ENCODE measurements at regions not wholly inside any gene's neighbourhood (a gene's known extent, or its start where the extent isn't known, plus 50 kb on each side); places are given as distances from the start of the nearest gene placed in this dataset.

- no peak overlapping the region for H3K4me2 ChIP-seq (ENCODE audit: low read length)
- no peaks in the 10 kb centered on the region for H3K79me2 ChIP-seq (ENCODE audit: low read length)
- no peak overlapping the region for H3K9ac ChIP-seq (ENCODE audit: low read length)
- H2AFZ ChIP-seq (ENCODE audit: low read depth, low read length) = no peak overlapping the region
- TF ChIP-seq EZH2phosphoT487 (IDR thresholded peaks at IDR 0.05; ENCODE audit: low read depth) (no peak), CTCF (IDR thresholded peaks at IDR 0.05; ENCODE audit: low read depth, low read length) (no peak)
- no peak overlapping the region for H3K27ac ChIP-seq (ENCODE audit: low read length)
- no peak overlapping the region for H3K4me3 ChIP-seq (ENCODE audit: low read length)
- H3K36me3 ChIP-seq (replicated peaks; ENCODE audit: low read depth, low read length) = no peaks in the 10 kb centered on the region
- H3K4me1 ChIP-seq (ENCODE audit: low read length) = peaks cover 23% of the 10 kb centered on the region
- H3K27me3 ChIP-seq (ENCODE audit: low read depth, low read length) = no peaks in the 10 kb centered on the region
- H3K9me3 ChIP-seq (ENCODE audit: insufficient read depth, low read length) = no peaks in the 10 kb centered on the region
- H4K20me1 ChIP-seq (ENCODE audit: insufficient read depth, low read length) = no peaks in the 10 kb centered on the region
Measured at GRCh38 chr1:214927796-214928195, 154.7 kb upstream of the KCNK2 start.

GRCh38 chr1:214928574-214928973 lies 154.0 kb upstream of the KCNK2 start:
- Histone ChIP-seq H3K36me3 (replicated peaks; ENCODE audit: low read depth, low read length) (no peaks in the 10 kb centered on the region), H3K9me3 (ENCODE audit: insufficient read depth, low read length) (no peaks in the 10 kb centered on the region), H3K27ac (ENCODE audit: low read length) (no peak overlapping the region), H3K4me2 (ENCODE audit: low read length) (no peak overlapping the region), H2AFZ (ENCODE audit: low read depth, low read length) (no peak overlapping the region), H3K79me2 (ENCODE audit: low read length) (no peaks in the 10 kb centered on the region), H4K20me1 (ENCODE audit: insufficient read depth, low read length) (no peaks in the 10 kb centered on the region), H3K9ac (ENCODE audit: low read length) (no peak overlapping the region), H3K27me3 (ENCODE audit: low read depth, low read length) (no peaks in the 10 kb centered on the region), H3K4me1 (ENCODE audit: low read length) (peaks cover 15% of the 10 kb centered on the region), H3K4me3 (ENCODE audit: low read length) (no peak overlapping the region)
- TF ChIP-seq CTCF (IDR thresholded peaks at IDR 0.05; ENCODE audit: low read depth, low read length) (no peak), EZH2phosphoT487 (IDR thresholded peaks at IDR 0.05; ENCODE audit: low read depth) (no peak)

GRCh38 chr1:214933375-214933774 lies 149.2 kb upstream of the KCNK2 start:
- H3K4me1 ChIP-seq (ENCODE audit: low read length) = no peaks in the 10 kb centered on the region; the same call in 1 of the 2 replicates
- H2AFZ ChIP-seq (ENCODE audit: low read depth, low read length) = no peak overlapping the region
- H4K20me1 ChIP-seq (ENCODE audit: insufficient read depth, low read length) = no peaks in the 10 kb centered on the region
- H3K27ac ChIP-seq (ENCODE audit: low read length) = no peak overlapping the region
- no peaks in the 10 kb centered on the region for H3K9me3 ChIP-seq (ENCODE audit: insufficient read depth, low read length)
- TF ChIP-seq CTCF (IDR thresholded peaks at IDR 0.05; ENCODE audit: low read depth, low read length) (no peak), EZH2phosphoT487 (IDR thresholded peaks at IDR 0.05; ENCODE audit: low read depth) (no peak)
- H3K27me3 ChIP-seq (ENCODE audit: low read depth, low read length) = no peaks in the 10 kb centered on the region
- no peak overlapping the region for H3K4me2 ChIP-seq (ENCODE audit: low read length)
- no peak overlapping the region for H3K4me3 ChIP-seq (ENCODE audit: low read length)
- H3K36me3 ChIP-seq (replicated peaks; ENCODE audit: low read depth, low read length) = no peaks in the 10 kb centered on the region
- no peak overlapping the region for H3K9ac ChIP-seq (ENCODE audit: low read length)
- H3K79me2 ChIP-seq (ENCODE audit: low read length) = no peaks in the 10 kb centered on the region

GRCh38 chr1:214934045-214934444 lies 148.5 kb upstream of the KCNK2 start:
- no peaks in the 10 kb centered on the region; the same call in 1 of the 2 replicates for H3K4me1 ChIP-seq (ENCODE audit: low read length)
- no peak overlapping the region for H3K27ac ChIP-seq (ENCODE audit: low read length)
- no peak overlapping the region for H3K4me2 ChIP-seq (ENCODE audit: low read length)
- TF ChIP-seq EZH2phosphoT487 (IDR thresholded peaks at IDR 0.05; ENCODE audit: low read depth) (no peak), CTCF (IDR thresholded peaks at IDR 0.05; ENCODE audit: low read depth, low read length) (no peak)
- no peaks in the 10 kb centered on the region for H3K79me2 ChIP-seq (ENCODE audit: low read length)
- H3K4me3 ChIP-seq (ENCODE audit: low read length) = no peak overlapping the region
- no peaks in the 10 kb centered on the region for H3K9me3 ChIP-seq (ENCODE audit: insufficient read depth, low read length)
- no peaks in the 10 kb centered on the region for H4K20me1 ChIP-seq (ENCODE audit: insufficient read depth, low read length)
- no peak overlapping the region for H3K9ac ChIP-seq (ENCODE audit: low read length)
- no peaks in the 10 kb centered on the region for H3K36me3 ChIP-seq (replicated peaks; ENCODE audit: low read depth, low read length)
- no peaks in the 10 kb centered on the region for H3K27me3 ChIP-seq (ENCODE audit: low read depth, low read length)
- no peak overlapping the region for H2AFZ ChIP-seq (ENCODE audit: low read depth, low read length)

Data from OCI-LY3 (cell line).